Neural progenitor cell (in vitro differentiated cells): ENCODE measurements at regions not wholly inside any gene's neighbourhood (a gene's known extent, or its start where the extent isn't known, plus 50 kb on each side); places are given as distances from the start of the nearest gene placed in this dataset.

Experiments
- DNase-seq: peaks from one replicate; pipeline ENCODE4 v3.0.0-alpha.2; 2016; ENCODE audit warnings: low spot score
- H2AFZ ChIP-seq: fragments of 200-600 bp; sonication (generic); replicated peaks from 2 replicates; pipeline ENCODE4 v1.6.1; 2016; ENCODE audit warnings: antibody characterized with exemption
- H3F3A ChIP-seq: fragments of 200-600 bp; sonication (generic); 2 replicates; pipeline ENCODE4 v1.6.1; 2016; ENCODE audit warnings: antibody characterized with exemption, low read depth
- H3K27ac ChIP-seq: fragments of 200-600 bp; sonication (generic); 2 replicates; pipeline ENCODE4 v1.5.1; 2016; ENCODE audit warnings: mild to moderate bottlenecking
- H3K27me3 ChIP-seq: fragments of 200-600 bp; sonication (generic); 2 replicates; pipeline ENCODE4 v1.6.1; 2016; ENCODE audit warnings: mild to moderate bottlenecking, moderate library complexity
- H3K36me3 ChIP-seq: fragments of 200-600 bp; sonication (generic); 2 replicates; pipeline ENCODE4 v1.5.1; 2016
- H3K4me1 ChIP-seq: fragments of 200-600 bp; sonication (generic); 2 replicates; pipeline ENCODE4 v1.6.1; 2016; ENCODE audit warnings: mixed run types
- H3K4me2 ChIP-seq: fragments of 200-600 bp; sonication (generic); 2 replicates; pipeline ENCODE4 v1.6.1; 2016
- H3K4me3 ChIP-seq: fragments of 200-600 bp; sonication (generic); 2 replicates; pipeline ENCODE4 v1.5.1; 2016
- H3K79me2 ChIP-seq: fragments of 200-600 bp; sonication (generic); 2 replicates; pipeline ENCODE4 v1.6.1; 2016; ENCODE audit warnings: low read depth
- H3K9ac ChIP-seq: fragments of 200-600 bp; sonication (generic); 2 replicates; pipeline ENCODE4 v1.6.1; 2016
- H3K9me3 ChIP-seq: fragments of 200-600 bp; sonication (generic); 2 replicates; pipeline ENCODE4 v1.5.1; 2016; ENCODE audit warnings: low read depth
- H4K20me1 ChIP-seq: fragments of 200-600 bp; sonication (generic); 2 replicates; pipeline ENCODE4 v1.6.1; 2016; ENCODE audit warnings: low read depth
- H3K27ac Mint-ChIP-seq: 3 replicates; pipeline ENCODE4 v1.8.0; 2021; ENCODE audit warnings: mixed read lengths
- H3K27me3 Mint-ChIP-seq: 2 replicates; pipeline ENCODE4 v1.8.0; 2022; ENCODE audit warnings: low read depth, mild to moderate bottlenecking, inconsistent platforms, moderate library complexity, mixed read lengths; ENCODE audit not compliant: insufficient read depth
- H3K36me3 Mint-ChIP-seq: 3 replicates; pipeline ENCODE4 v1.8.0; 2021; ENCODE audit warnings: mixed read lengths
- H3K4me1 Mint-ChIP-seq: 3 replicates; pipeline ENCODE4 v1.8.0; 2021; ENCODE audit warnings: mixed read lengths
- H3K4me3 Mint-ChIP-seq: 3 replicates; pipeline ENCODE4 v1.8.0; 2021; ENCODE audit warnings: mild to moderate bottlenecking, moderate library complexity, mixed read lengths
- H3K9me3 Mint-ChIP-seq: 3 replicates; pipeline ENCODE4 v1.8.0; 2020; ENCODE audit warnings: mixed read lengths
- CTCF ChIP-seq: fragments of 200-600 bp; sonication (generic); IDR thresholded peaks from 2 replicates; pipeline ENCODE4 v1.5.1; 2017; ENCODE audit warnings: antibody characterized with exemption, mild to moderate bottlenecking
- EZH2 ChIP-seq: fragments of 200-600 bp; sonication (generic); IDR thresholded peaks from 2 replicates; pipeline ENCODE4 v1.6.1; 2017; ENCODE audit warnings: antibody characterized with exemption, mild to moderate bottlenecking, moderate library complexity
- EZH2phosphoT487 ChIP-seq: fragments of 200-600 bp; sonication (generic); IDR thresholded peaks from 2 replicates; pipeline ENCODE4 v1.6.1; 2017; ENCODE audit warnings: antibody characterized with exemption

- DNase-seq, result peak; percentile 62
- H3K9me3 Mint-ChIP-seq, result peaks cover 2% of the 10 kb centered on the region
- no peaks in the 10 kb centered on the region for H4K20me1 ChIP-seq
- H3K4me1 ChIP-seq, result no peaks in the 10 kb centered on the region
- no peak overlapping the region for H3K4me3 Mint-ChIP-seq
- H2AFZ ChIP-seq, result no peak overlapping the region
- H3K27me3 Mint-ChIP-seq, result no peaks in the 10 kb centered on the region
- H3K4me3 ChIP-seq, result no peak overlapping the region
- no peaks in the 10 kb centered on the region for H3K36me3 Mint-ChIP-seq
- no peak overlapping the region for H3K9ac ChIP-seq
- H3F3A ChIP-seq, result no peaks in the 10 kb centered on the region
- H3K27me3 ChIP-seq, result no peaks in the 10 kb centered on the region
- H3K36me3 ChIP-seq, result no peaks in the 10 kb centered on the region
- H3K4me1 Mint-ChIP-seq, result no peaks in the 10 kb centered on the region
- H3K9me3 ChIP-seq, result no peaks in the 10 kb centered on the region
- H3K27ac ChIP-seq, result no peak overlapping the region
- H3K4me2 ChIP-seq, result no peak overlapping the region
- H3K27ac Mint-ChIP-seq, result no peak overlapping the region
- H3K79me2 ChIP-seq, result no peaks in the 10 kb centered on the region
- TF ChIP-seq EZH2 (no peak), CTCF (peak; percentile 70), EZH2phosphoT487 (no peak)
Observed at GRCh38 chrX:43349363-43349762, 306.7 kb upstream of the MAOA start.

DNA sequence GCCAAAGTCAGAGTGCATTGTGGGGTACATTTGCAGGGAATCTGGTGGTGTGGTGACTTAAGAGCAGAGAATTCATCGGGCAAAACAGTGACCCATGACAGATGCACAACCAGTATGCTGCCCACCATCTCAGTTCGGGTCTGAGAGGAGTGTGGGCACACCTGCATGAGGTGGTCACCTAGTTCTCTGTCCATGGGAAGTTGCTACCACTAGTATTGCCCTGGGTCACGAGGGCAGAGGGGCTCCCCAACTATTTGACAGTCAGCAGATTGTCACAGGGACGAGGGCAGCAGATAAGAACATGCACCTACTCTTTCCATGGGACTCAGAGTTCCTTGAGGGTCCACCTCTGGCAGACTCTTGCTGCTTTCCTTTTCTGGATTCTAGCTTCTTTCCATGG, 305.2 kb upstream of the MAOA start:
- H3K27me3 Mint-ChIP-seq, result no peaks in the 10 kb centered on the region
- H3K36me3 ChIP-seq, result no peaks in the 10 kb centered on the region
- TF ChIP-seq EZH2, result no peak
- no peak for TF ChIP-seq CTCF
- TF ChIP-seq EZH2phosphoT487, result no peak
- H3K4me2 ChIP-seq, result no peak overlapping the region
- no peak for DNase-seq
- H3K4me1 Mint-ChIP-seq, result no peaks in the 10 kb centered on the region
- H3K9me3 ChIP-seq, result no peaks in the 10 kb centered on the region
- H2AFZ ChIP-seq, result no peak overlapping the region
- no peak overlapping the region for H3K9ac ChIP-seq
- H3K4me3 ChIP-seq, result no peak overlapping the region
- no peaks in the 10 kb centered on the region for H3K4me1 ChIP-seq
- no peak overlapping the region for H3K27ac ChIP-seq
- H3K36me3 Mint-ChIP-seq, result no peaks in the 10 kb centered on the region
- peaks cover 2% of the 10 kb centered on the region for H3K9me3 Mint-ChIP-seq
- no peaks in the 10 kb centered on the region for H3K79me2 ChIP-seq
- no peak overlapping the region for H3K4me3 Mint-ChIP-seq
- H3K27ac Mint-ChIP-seq, result no peak overlapping the region
- H3F3A ChIP-seq, result no peaks in the 10 kb centered on the region
- no peaks in the 10 kb centered on the region for H4K20me1 ChIP-seq
- H3K27me3 ChIP-seq, result no peaks in the 10 kb centered on the region

DNA sequence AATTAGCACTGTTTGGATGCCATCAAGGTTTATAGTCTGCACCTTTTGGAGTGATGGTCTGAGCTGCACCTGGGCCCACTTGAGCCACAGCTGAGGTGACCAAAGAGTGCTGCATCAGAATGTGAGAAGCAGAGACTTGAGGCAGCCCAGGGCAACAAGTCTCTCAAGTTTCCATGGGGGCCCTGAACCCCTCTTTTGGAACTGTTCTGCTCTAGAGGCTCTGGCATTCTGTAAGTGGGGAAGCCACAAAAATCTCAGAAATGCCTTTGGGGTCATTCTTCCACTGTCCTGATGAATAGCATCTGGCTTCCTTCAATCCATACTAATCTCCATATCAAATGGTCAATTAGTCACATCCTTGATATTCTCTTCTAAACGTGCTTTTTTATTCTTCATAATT, 298.4 kb upstream of the MAOA start:
- no peaks in the 10 kb centered on the region for H3K9me3 Mint-ChIP-seq
- H3K36me3 Mint-ChIP-seq, result no peaks in the 10 kb centered on the region
- DNase-seq, result no peak
- Histone ChIP-seq H3K9me3 (no peaks in the 10 kb centered on the region), H3K27me3 (no peaks in the 10 kb centered on the region), H2AFZ (no peak overlapping the region), H3K36me3 (no peaks in the 10 kb centered on the region), H3K27ac (no peak overlapping the region), H3K9ac (no peak overlapping the region), H3K4me1 (no peaks in the 10 kb centered on the region), H3K79me2 (no peaks in the 10 kb centered on the region), H3F3A (no peaks in the 10 kb centered on the region), H4K20me1 (no peaks in the 10 kb centered on the region), H3K4me3 (no peak overlapping the region), H3K4me2 (no peak overlapping the region)
- no peak overlapping the region for H3K4me3 Mint-ChIP-seq
- H3K27me3 Mint-ChIP-seq, result no peaks in the 10 kb centered on the region
- H3K27ac Mint-ChIP-seq, result no peak overlapping the region
- H3K4me1 Mint-ChIP-seq, result no peaks in the 10 kb centered on the region
- no peak for TF ChIP-seq CTCF
- TF ChIP-seq EZH2, result no peak
- TF ChIP-seq EZH2phosphoT487, result no peak

DNA sequence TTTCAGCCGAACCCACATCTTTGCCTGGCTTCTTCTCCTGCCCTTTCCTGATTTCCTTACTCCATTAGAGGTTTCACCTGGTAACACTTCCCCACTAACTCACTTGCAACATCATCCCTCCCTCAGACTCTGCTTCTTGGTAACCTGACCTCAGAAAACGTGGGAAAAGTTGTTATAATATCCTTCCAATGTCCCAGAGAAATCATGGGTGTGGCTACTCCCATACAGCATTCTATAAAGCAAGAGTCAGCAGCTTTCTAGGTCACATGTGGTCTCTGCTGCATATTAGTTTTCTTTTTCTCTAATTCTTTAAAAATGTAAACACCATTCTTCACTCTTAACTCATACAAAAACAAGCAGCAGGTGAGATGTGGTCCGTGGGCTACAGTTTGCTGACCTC, 283.1 kb upstream of the MAOA start:
- Mint-ChIP-seq H3K4me1 (no peaks in the 10 kb centered on the region), H3K36me3 (no peaks in the 10 kb centered on the region), H3K27me3 (peaks cover 8% of the 10 kb centered on the region), H3K27ac (no peak overlapping the region), H3K4me3 (no peak overlapping the region), H3K9me3 (no peaks in the 10 kb centered on the region)
- Histone ChIP-seq H2AFZ (no peak overlapping the region), H3K4me1 (peaks cover 4% of the 10 kb centered on the region), H3K36me3 (peaks cover 6% of the 10 kb centered on the region), H3F3A (no peaks in the 10 kb centered on the region), H3K27me3 (no peaks in the 10 kb centered on the region), H4K20me1 (no peaks in the 10 kb centered on the region), H3K4me3 (no peak overlapping the region), H3K4me2 (no peak overlapping the region), H3K79me2 (no peaks in the 10 kb centered on the region), H3K27ac (no peak overlapping the region), H3K9me3 (no peaks in the 10 kb centered on the region), H3K9ac (no peak overlapping the region)
- no peak for TF ChIP-seq CTCF
- TF ChIP-seq EZH2, result no peak
- TF ChIP-seq EZH2phosphoT487, result no peak
- DNase-seq, result no peak
